ENCODE measurements at regions not wholly inside any gene's neighbourhood (a gene's known extent, or its start where the extent isn't known, plus 50 kb on each side); places are given as distances from the start of the nearest gene placed in this dataset.

GRCh38 chr20:16946097-16946496, 197.9 kb downstream of the OTOR start:
- no peak for DNase-seq (ENCODE audit: low spot score)

- DNase-seq (ENCODE audit: low spot score): no peak
Observed at GRCh38 chr20:16947479-16947878, 199.3 kb downstream of the OTOR start.

- no peak for DNase-seq (ENCODE audit: low spot score)
Observed at GRCh38 chr20:16951876-16952275, 203.7 kb downstream of the OTOR start.

GRCh38 chr20:16952965-16953364, 204.8 kb downstream of the OTOR start:
- no peak for DNase-seq (ENCODE audit: low spot score)

- DNase-seq (ENCODE audit: low spot score): no peak
Observed at GRCh38 chr20:16953858-16954257, 205.7 kb downstream of the OTOR start.

GRCh38 chr20:16955462-16955861, 207.3 kb downstream of the OTOR start:
- DNase-seq (ENCODE audit: low spot score): no peak

GRCh38 chr20:16955971-16956370, 207.8 kb downstream of the OTOR start:
- DNase-seq (ENCODE audit: low spot score): no peak

- DNase-seq (ENCODE audit: low spot score): no peak
Observed at GRCh38 chr20:16965401-16965800, 217.2 kb downstream of the OTOR start.

- no peak for DNase-seq (ENCODE audit: low spot score)
Observed at GRCh38 chr20:16966276-16966880, 218.2 kb downstream of the OTOR start.

GRCh38 chr20:16968099-16968498, 219.9 kb downstream of the OTOR start:
- DNase-seq (ENCODE audit: low spot score): no peak

- no peak for DNase-seq (ENCODE audit: low spot score)
Observed at GRCh38 chr20:16970776-16971175, 222.6 kb downstream of the OTOR start.

- no peak for DNase-seq (ENCODE audit: low spot score)
Observed at GRCh38 chr20:16974080-16974854, 226.1 kb downstream of the OTOR start.

- DNase-seq (ENCODE audit: low spot score): no peak
Observed at GRCh38 chr20:16974855-16975162, 226.7 kb downstream of the OTOR start.

- DNase-seq (ENCODE audit: low spot score): no peak
Observed at GRCh38 chr20:16975682-16976081, 227.5 kb downstream of the OTOR start.

GRCh38 chr20:16978497-16978896, 230.3 kb downstream of the OTOR start:
- DNase-seq (ENCODE audit: low spot score): no peak

- DNase-seq (ENCODE audit: low spot score): no peak
Observed at GRCh38 chr20:16982091-16982726, 234.1 kb downstream of the OTOR start.

- DNase-seq (ENCODE audit: low spot score): no peak
Observed at GRCh38 chr20:16984481-16984880, 236.3 kb downstream of the OTOR start.

- no peak for DNase-seq (ENCODE audit: low spot score)
Observed at GRCh38 chr20:17003170-17003870, 223.5 kb upstream of the PCSK2 start.

- DNase-seq (ENCODE audit: low spot score): no peak
Observed at GRCh38 chr20:17010181-17010580, 216.7 kb upstream of the PCSK2 start.

GRCh38 chr20:17012546-17013226, 214.2 kb upstream of the PCSK2 start:
- no peak for DNase-seq (ENCODE audit: low spot score)

GRCh38 chr20:17014217-17014616, 212.6 kb upstream of the PCSK2 start:
- DNase-seq (ENCODE audit: low spot score): no peak

- DNase-seq (ENCODE audit: low spot score): no peak
Observed at GRCh38 chr20:17014756-17015366, 212.0 kb upstream of the PCSK2 start.

All from CD4-positive, alpha-beta T cell treated with Interleukin-6 at 100 ng/mL for 8 hours (primary cell).